HuH-7.5 (cell line): ENCODE measurements at regions not wholly inside any gene's neighbourhood (a gene's known extent, or its start where the extent isn't known, plus 50 kb on each side); places are given as distances from the start of the nearest gene placed in this dataset.
"Not testable (repeated sequence)": the region's sequence is repeated elsewhere in the genome, so short reads cannot be mapped to it uniquely, and the experiment has no call there.

Source experiments
- DNase-seq: peaks from one replicate; pipeline ENCODE4 v3.0.0; 2011; ENCODE audit warnings: low spot score

GRCh38 chr6:66278115-66278514 lies 571.1 kb upstream of the EYS start:
- no peak for DNase-seq

- DNase-seq: no peak
Measured at GRCh38 chr6:66277400-66277799, 570.4 kb upstream of the EYS start.

- DNase-seq: no peak
Measured at GRCh38 chr6:66265737-66266136, 558.7 kb upstream of the EYS start.

- DNase-seq: no peak
Measured at GRCh38 chr6:66264376-66264775, 557.4 kb upstream of the EYS start.

- DNase-seq: not testable (repeated sequence)
Measured at GRCh38 chr6:66258731-66259487, 551.9 kb upstream of the EYS start.

GRCh38 chr6:66245231-66245630 lies 538.2 kb upstream of the EYS start:
- DNase-seq: no peak

- no peak for DNase-seq
Measured at GRCh38 chr6:66238851-66239250, 531.8 kb upstream of the EYS start.

GRCh38 chr6:66232890-66233289 lies 525.9 kb upstream of the EYS start:
- no peak for DNase-seq

- DNase-seq: no peak
Measured at GRCh38 chr6:66230591-66230990, 523.6 kb upstream of the EYS start.

- no peak for DNase-seq
Measured at GRCh38 chr6:66226109-66226508, 519.1 kb upstream of the EYS start.

GRCh38 chr6:66210964-66211363 lies 503.9 kb upstream of the EYS start:
- no peak for DNase-seq

- no peak for DNase-seq
Measured at GRCh38 chr6:66200390-66200789, 493.4 kb upstream of the EYS start.

- no peak for DNase-seq
Measured at GRCh38 chr6:66199171-66199570, 492.1 kb upstream of the EYS start.

- no peak for DNase-seq
Measured at GRCh38 chr6:66198062-66198624, 491.1 kb upstream of the EYS start.

GRCh38 chr6:66190858-66191257 lies 483.8 kb upstream of the EYS start:
- DNase-seq: no peak

GRCh38 chr6:66189915-66190314 lies 482.9 kb upstream of the EYS start:
- no peak for DNase-seq

GRCh38 chr6:66186756-66187155 lies 479.7 kb upstream of the EYS start:
- no peak for DNase-seq

GRCh38 chr6:66184091-66184490 lies 477.1 kb upstream of the EYS start:
- DNase-seq: no peak

GRCh38 chr6:66179361-66179760 lies 472.3 kb upstream of the EYS start:
- no peak for DNase-seq

GRCh38 chr6:66173587-66173986 lies 466.6 kb upstream of the EYS start:
- DNase-seq: no peak

GRCh38 chr6:66166713-66167112 lies 459.7 kb upstream of the EYS start:
- not testable (repeated sequence) for DNase-seq

- DNase-seq: no peak
Measured at GRCh38 chr6:66161546-66162108, 454.6 kb upstream of the EYS start.

- no peak for DNase-seq
Measured at GRCh38 chr6:66159937-66160336, 452.9 kb upstream of the EYS start.

GRCh38 chr6:66153247-66153646 lies 446.2 kb upstream of the EYS start:
- no peak for DNase-seq
